Forelimb muscle (tissue), 1 donor: ENCODE measurements at regions not wholly inside any gene's neighbourhood (a gene's known extent, or its start where the extent isn't known, plus 50 kb on each side); places are given as distances from the start of the nearest gene placed in this dataset.
"Not testable (repeated sequence)": the region's sequence is repeated elsewhere in the genome, so short reads cannot be mapped to it uniquely, and the experiment has no call there.

Source experiments
- DNase-seq: peaks from one replicate; pipeline ENCODE4 v3.0.0-alpha.2; 2013; ENCODE audit warnings: low read depth

DNA sequence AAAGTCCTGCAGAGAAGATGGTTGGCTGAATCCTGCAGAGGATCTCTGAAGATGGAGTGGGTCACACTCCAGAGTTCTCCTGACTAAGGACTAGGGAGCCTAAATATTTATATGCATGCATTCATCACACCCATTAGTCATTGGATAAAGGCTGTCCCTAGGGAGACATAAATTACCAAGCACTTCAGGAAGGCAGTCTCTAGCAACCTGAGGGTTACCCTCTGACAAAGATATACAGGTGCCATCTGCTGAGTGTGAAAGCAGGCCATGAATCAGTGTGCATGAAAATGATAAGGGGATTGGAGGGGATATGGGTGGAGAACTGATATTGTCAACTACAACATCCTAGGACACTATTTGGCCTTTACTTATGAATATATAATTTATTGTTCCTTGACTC, 294.8 kb upstream of the DDX18 start:
- DNase-seq = no peak

DNA sequence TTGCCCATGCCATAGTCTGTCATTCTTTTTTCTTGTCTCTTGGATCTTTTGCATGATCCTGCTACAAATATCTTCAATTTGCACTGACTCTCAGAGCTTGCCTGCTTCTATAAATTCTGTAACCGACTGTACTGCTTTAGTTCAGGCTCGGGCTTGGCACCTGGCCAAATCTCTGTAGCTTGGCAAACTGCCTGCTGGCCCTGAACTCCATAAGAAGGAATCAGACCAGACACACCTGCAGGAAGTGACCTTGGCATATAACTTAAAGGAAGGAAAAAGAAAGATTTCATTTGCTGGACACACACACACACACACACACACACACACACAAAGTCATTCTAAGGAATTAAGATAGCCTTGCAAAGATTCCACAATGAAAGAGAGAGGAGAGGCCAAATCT, 291.2 kb upstream of the DDX18 start:
- peak; percentile 32 for DNase-seq

DNA sequence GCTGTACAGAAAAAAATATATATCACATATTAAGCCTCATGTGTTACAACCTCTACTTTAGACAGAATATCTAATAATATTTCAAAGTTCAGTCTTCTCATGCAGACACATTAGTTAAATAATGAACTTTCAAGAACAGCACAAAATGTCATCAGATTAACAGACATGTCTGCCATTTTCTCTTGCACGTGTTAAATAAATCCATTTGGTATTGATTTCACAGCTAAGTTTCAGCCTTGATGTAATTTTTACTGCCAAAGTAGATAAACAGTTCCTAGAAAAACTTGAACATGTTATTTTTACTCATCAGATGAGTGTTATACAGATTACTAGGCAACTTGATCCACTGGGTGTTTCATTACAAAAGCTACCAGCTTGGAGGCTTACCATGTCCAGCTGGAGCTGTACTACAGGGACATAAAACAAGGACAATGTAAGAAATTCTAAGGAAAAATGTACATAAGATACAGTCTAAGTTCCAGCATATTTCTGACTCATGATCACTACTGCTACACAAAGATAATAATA, 290.7 kb upstream of the DDX18 start:
- DNase-seq = no peak

DNA sequence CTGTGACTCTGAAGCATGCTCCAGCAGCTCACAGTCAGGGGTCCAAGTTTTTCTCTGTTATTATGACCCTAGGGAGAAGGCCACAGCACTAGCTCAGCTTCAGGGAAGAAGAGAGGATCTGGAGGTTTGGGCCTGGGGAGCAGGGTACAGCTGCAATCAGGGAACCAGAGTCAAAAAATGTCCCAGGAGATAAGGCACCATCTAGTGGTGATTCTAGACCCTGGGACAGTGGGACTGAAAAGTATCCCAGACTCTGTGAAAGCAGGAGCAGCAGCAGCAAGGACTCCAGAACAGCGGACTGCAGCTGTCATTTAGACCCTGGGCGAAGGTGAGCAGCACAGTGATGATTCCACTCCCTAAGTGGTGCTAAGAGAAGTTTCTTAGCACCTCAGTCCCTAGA, 278.4 kb upstream of the DDX18 start:
- no peak for DNase-seq

DNA sequence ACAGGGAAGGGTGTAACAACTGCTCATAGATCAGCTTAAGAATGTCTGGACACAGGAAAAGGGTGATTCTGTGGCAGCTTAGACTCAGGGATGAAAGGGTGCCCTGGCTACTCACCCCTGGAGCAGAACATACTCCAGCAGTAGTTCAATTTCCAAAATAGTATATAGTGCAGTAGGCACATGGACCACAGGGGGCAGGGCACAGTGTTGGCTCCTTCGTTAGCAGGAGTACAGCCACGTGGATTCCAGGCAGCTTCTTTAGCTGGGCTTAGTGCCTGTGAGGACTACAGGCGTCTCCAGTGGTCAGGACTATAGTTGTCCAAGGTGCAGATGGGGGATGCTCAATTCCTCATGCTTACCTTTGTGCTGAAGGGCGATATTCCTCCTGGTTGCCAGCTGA, 277.5 kb upstream of the DDX18 start:
- DNase-seq = no peak

DNA sequence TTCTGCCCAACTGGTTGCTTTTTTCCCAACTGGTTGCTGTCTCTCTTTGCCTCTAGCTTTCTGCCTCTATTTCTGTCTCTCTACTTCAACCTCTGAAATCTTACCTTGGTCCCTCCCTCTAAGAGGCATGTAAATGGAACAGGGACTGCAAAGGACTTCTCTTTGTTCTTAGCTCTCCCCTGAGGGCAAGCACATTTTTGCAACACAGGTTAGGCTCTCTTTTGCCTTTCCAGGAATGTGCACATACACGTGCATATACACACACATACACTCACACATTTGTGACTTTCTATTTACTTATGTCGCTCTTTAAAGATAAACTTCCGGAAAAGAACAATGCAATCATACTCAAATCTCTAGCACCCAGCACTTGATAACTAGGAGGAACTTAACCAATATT, 262.6 kb upstream of the DDX18 start:
- no peak for DNase-seq

DNA sequence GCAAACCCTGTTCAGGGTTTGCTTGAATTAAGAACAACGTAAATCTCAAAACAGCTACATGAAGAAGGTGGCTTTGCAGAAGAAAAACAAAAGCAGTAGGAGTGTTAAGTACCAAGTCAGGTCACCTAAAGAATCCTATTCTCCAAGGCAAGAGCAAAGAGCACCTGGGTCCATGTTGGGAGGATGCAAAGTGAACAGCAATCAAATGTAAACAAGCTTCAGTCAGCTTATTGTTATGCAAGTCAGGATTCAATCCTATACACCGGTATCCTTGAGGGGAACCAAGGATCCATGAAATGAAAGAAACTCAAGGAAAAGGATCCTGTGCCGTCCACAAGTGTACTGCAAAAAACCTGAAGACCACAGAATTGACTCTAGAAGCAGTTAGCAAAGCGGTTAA, 261.0 kb upstream of the DDX18 start:
- no peak for DNase-seq

DNA sequence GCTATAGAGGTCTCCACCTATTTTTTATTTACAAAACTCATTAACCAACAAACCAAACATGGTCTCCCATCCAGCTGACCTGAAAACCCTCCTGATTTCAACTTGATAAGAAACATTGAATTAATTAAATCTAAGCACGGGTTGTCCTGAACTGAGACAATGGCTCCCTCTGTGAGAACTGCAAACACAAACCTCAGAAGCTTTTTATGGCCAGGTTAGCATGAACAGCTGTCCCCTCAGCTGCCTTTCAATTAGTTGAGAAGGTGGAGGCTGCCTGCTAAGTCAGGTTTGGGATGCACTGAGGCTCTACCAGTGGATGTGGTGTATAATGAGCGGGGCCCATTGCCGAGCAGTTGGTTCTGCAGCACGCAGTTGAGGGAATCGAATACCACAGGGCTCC, 258.5 kb upstream of the DDX18 start:
- no peak for DNase-seq

DNA sequence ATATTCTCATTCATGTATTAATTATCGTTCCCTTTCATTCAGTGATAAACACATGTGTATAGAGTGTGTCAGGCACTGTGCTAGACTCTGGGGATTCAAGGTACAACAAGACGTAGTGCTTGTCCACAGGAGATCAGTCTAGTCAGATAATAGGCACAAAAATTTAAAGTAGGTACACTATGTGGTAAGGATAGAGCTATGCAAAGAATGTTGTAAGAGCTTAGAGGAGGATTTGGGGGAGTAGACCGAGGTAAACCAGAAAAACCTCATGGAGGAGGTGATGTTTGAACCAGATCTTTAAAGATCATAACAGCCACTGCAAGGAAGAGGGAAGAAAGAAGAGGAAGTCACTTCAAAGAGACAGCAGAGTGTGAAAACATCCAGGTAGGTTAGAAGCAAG, 256.9 kb upstream of the DDX18 start:
- DNase-seq = no peak

DNA sequence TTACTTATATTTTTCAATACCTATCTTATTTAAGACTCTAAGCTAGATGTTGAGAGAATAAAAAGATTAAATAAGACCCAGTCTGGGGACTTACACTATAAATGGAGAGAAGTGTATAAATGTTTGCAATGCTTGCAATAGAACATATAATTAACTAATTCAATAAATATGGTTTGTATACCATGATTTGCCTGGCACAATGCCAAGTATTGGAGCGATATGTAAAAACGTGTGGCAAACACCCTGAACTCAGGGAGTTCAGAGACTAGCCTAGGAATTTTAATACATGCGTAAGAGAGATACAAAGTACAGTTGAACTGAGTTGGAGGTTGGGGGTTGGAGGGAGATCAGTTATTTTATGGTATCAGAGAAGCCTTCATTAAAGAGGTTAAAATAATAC, 251.8 kb upstream of the DDX18 start:
- no peak for DNase-seq

DNA sequence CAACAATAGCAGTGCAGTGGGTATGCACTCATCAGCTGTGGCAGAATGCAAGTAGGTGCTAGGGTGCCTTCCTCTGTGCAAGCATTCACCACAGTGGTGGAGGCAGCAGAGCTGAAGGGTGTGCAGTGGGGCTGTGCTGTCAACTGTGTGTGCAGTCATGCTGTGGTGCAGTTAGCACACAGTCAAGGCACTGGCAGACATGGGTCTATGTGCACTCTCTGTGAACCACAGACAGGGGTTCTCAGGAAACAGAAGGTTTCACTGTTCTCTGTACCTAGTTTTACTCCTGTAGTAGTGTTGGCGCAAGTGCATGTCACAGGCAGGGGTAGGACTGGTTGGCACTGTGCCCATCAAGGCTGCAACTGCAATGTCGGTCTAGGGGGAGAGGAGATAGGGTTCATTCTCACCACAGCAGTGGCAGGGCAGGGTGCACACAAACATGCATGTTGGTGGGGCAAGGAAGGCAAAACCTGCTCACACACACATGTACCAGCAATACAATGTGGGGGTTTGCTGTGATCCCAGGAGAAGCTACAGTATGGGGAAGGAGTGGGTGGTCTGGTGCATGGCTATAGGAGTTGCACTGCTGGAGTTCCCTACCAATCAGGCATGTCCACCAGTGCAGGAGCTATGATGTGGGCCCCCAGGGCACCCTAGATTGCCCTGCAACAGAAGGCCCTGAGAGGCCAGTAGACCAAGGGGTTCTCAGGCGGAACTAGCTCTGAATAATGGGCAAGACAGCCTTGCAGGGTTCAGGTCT, 242.7 kb upstream of the DDX18 start:
- DNase-seq = no peak

DNA sequence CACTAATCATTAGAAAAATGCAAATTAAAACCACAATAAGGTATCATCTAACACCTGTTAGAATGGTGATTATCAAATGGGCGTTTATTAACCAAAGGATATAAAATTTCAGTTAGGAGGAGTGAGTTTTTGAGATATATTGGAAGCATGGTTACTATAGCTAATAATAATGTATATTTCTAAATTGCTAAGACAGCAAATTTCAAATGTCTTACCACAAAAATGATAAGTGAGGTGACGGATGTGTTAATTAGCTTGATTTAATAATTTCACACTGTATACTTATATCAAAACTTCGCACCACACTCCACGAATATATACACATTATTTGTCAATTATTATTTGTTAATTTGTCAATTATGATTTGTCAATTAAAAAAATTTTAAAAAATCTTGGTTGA, 227.2 kb upstream of the DDX18 start:
- no peak for DNase-seq

DNA sequence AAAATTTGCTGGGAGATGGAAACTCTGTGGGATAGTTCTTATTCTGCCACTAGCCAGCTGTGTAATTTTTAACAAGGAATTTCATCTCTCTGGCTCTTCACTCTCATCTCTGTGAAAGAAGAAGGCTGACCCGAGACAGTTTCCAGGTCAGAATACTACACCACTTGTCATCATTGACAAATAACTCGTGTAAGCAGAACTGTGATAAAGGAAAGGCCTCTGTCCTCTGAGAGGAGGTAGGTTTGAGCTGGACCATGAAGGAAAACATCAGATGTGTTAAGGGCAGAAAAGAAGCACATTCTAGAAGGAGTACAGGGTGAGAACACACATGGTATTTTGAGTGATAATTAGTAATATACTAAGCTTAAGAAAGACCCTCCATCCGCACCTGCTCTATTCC, 211.4 kb upstream of the DDX18 start:
- DNase-seq = no peak

DNA sequence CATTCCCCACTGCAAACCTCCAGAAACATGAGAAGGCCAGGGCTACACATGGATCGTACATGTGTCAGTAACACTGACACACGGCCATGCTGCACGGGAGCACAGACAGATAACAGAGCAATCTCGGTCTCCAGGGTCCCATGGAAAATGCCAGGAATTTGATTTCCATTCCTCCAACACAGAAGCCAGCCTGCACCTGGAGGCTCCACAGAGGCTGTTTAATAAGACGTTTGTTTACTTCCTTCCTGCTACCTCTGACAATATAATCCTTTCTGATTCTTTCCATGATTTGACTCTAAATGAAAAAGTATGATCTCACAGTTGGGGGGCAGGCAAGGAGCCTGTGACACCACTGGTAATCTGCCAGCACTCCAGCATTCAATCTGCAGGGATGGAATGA, 210.9 kb upstream of the DDX18 start:
- DNase-seq = no peak

DNA sequence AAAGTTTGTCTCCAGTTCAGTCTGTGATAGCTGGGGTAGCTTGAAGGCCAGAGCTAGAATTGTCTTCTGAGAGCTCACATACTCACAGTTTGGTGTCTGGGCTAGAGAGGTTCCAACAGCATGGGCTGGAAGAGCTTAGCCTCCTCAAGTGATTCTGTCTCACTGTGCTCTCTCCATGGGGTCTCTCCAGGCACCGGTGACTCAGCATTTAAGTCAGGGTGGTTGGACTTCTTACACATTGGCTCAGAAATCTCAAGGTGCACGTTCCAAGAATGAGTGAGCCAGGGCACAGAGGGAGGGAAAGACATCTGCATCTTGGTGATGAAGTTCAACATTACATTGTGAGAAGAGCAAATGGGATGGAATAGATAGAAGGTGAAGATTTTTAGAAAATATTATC, 207.3 kb upstream of the DDX18 start:
- no peak for DNase-seq

DNA sequence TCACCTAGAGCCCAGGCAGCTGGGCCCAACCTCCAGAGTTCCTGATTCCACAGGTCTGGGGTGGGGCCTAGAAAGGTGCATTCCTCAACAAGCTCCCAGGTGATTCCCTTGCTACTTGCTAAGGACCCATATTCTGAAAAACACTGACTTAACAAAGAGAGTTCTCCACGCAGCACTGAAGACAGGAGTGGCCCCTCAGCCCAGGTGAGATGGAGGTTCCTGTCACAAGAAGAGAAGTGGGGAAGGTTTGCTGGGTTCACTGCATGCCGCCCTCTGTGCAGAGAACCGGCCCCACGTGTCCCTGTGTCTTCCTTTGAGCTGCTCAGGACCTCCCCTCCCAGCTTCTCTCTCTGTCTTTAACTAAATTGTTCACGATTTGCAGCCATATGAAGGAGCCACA, 201.4 kb upstream of the DDX18 start:
- no peak for DNase-seq

DNA sequence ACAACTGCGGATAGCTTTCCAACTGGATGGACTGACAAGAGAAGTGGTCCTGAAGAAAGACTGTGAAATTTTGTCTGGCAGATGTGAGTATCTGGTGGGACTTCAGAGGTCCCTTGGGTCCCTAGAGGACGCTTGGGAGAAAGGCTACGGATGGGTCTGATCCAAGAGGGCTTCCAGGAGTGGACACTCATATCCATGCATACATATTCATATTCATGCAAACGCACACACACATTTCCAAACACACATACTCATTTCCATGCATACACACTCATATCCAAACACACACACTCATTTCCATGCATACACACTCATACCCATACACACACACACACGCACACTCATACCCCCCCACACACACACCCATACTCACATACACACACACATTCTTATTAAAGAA, 200.2 kb upstream of the DDX18 start:
- DNase-seq = no peak

DNA sequence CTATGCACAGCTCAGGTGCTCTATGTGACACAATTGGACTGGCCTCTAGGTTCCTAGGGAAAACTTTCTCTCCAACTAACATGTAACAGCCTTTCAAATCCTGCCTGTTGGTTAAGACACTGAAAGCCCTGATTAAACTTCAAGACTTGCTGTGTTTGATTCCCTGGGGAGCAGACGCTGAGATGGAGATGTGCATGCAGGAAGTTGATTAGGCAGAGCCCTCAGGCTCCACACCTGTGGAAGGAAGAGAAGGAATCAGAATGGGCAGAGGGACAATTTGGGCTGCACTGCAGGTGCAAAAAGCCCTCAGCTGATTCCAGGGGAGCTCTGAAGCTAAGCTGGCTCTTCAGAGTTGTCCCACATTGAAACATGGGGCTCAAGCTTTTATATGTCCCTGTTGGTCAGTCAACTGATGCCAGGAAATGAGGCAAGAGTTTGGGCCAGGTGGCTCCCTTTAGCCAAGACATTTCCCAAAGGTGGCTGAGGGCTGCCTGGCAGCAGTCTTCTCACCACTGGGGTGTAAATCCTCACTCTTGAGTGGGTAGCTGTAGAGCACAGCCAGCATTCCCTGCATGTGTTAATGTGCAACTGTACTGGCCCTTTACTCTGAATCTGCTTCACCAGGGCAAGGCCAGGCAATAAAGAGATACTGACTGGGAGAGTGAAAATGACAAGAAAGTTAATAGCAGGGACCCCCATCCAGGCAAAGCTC, 199.5 kb upstream of the DDX18 start:
- DNase-seq = no peak

DNA sequence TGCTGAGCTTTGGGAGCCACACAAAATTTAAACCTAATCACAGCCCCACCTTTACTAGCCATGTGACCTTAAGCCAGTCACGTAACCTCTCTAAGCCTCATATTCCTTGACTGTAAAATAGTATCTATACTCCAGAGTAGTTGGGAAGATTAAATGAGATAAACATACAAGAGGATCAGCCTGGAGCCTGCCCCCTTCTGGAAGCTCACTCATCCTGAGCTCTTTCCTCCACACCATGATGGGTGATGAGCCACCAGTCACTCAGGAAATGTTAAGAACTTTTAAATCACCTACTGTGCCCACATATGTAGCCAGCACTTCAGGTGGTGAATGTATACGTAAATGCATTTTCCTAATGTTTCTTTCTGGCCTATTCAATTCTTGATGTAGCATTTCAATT, 195.9 kb upstream of the DDX18 start:
- DNase-seq = no peak

DNA sequence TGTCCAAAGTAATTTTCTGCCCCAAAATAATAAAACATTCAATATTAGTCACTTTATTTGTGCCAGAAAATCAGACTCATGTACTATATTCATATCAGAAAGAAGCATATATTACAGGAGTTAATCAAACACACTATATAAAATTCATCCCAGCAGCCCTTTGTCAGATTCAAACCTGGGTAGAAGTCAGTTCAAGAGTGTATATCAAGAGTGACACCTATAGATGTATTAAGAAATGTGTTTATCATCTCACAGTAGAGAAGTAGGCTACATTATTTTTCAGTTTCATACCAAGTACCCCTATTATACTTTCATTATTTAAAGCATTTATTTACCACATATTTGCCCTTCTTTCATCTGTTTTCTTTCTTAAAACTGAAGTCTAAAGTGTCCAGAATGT, 193.2 kb upstream of the DDX18 start:
- DNase-seq = no peak

DNA sequence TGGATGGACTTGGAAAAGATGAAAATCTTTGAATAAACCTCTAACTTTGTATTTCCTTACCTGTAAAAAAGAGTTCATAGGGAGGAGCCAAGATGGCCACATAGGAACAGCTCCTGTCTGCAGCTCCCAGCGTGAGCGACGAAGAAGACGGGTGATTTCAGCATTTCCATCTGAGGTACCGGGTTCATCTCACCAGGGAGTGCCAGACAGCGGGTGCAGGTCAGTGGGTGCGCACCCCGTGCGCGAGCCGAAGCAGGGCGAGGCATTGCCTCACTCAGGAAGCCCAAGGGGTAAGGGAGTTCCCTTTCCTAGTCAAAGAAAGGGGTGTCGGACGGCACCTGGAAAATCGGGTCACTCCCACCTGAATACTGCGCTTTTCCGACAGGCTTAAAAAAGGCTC, 191.3 kb upstream of the DDX18 start:
- not testable (repeated sequence) for DNase-seq

DNA sequence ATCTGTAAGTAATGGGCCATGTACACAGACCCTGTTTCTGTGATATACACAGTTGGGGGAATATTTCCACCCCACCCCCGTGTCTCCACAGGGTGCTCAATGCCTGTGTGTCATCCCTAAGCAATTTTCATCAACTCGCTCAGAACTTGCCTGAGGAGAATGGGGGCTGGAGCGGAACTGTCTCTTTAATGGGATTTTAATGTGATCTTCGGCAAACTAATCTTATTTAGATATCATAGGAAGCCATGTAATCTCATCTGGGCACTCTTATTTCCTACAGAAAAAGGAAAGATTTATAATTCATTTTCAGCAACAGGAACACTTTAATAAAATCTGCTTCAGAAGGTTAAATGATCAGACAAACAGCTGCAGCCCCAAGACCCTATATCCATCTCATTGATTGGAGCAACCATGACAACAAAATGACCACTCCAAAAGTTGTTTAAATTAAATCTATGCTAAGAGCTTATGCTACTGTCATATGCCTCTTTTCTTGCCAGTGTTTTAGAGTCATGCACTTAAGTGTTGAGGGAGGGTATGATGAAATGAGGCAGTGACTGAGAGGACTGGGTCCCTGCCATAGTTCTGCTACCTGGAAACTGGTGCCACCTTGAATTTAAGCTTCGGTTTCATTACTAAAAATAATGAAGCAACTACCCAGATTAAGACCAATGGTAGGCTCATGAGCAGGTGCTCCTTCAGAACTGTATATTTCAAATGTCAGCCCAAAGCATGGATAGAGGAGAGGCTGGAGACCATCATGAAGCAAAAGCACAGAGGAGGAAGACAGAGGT, 183.1 kb upstream of the DDX18 start:
- no peak for DNase-seq

DNA sequence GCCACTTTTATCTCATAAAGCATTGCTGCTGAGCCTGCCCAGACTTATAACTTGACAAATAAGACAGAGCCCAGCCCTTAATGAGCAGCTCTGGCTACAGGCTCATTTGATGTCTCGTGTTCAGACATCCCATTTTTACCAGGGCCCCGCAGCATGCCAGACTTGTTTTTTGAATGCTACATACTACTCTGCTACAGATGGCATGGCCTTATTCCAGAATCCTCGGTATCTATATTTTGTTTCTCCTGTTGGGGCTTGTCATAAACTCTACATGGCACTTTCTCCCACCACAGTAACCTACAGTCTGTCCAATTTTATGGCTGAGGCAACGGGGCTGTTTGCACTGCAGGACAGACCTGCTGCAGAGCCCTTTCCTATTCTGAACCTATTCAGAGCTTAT, 179.0 kb upstream of the DDX18 start:
- no peak for DNase-seq
